ENCODE measurements at regions not wholly inside any gene's neighbourhood (a gene's known extent, or its start where the extent isn't known, plus 50 kb on each side); places are given as distances from the start of the nearest gene placed in this dataset.

- Mint-ChIP-seq H3K4me3 (ENCODE audit: unreplicated experiment) (no peak overlapping the region), H3K27me3 (ENCODE audit: insufficient read depth, unreplicated experiment) (no peaks in the 10 kb centered on the region), H3K36me3 (ENCODE audit: insufficient read depth, unreplicated experiment) (peaks cover 4% of the 10 kb centered on the region), H3K4me1 (ENCODE audit: insufficient read depth, unreplicated experiment) (peaks cover 62% of the 10 kb centered on the region), H3K27ac (ENCODE audit: low read depth, unreplicated experiment) (peak overlapping the region; percentile 89), H3K9me3 (ENCODE audit: unreplicated experiment) (no peaks in the 10 kb centered on the region)
- intact Hi-C loops (cut with micrococcal nuclease): loop anchor here (10.0 kb wide), 1 partner anchor 772 kb away; no protein-coding TSS in a partner anchor
- ChIA-PET CTCF (interaction anchor here (0.6 to 6.1 kb wide), 15 partner anchors 11 to 455 kb away, joined by 3 to 32 read pairs (median 4); no protein-coding TSS in a partner anchor), POLR2A (interaction anchor here (0.6 to 16.9 kb wide), 10 partner anchors 9 to 321 kb away, joined by 3 to 555 read pairs (median 4); no protein-coding TSS in a partner anchor)
- no peak for DNase-seq (ENCODE audit: unreplicated experiment)
- no peak for TF ChIP-seq CTCF (IDR thresholded peaks at IDR 0.05; ENCODE audit: unreplicated experiment)
- BruUV-seq (replicated peaks): no TSS peak
Measured at GRCh38 chr20:23146857-23147637, 60.9 kb upstream of the CD93 start.

- TF ChIP-seq CTCF (IDR thresholded peaks at IDR 0.05; ENCODE audit: unreplicated experiment): no peak
- BruUV-seq (replicated peaks): no TSS peak
- ChIA-PET CTCF (interaction anchor here (0.8 to 6.3 kb wide), 16 partner anchors 12 to 811 kb away, joined by 3 to 66 read pairs (median 4); no protein-coding TSS in a partner anchor), POLR2A (interaction anchor here (0.8 to 16.9 kb wide), 12 partner anchors 9 to 204 kb away, joined by 3 to 555 read pairs (median 4); no protein-coding TSS in a partner anchor)
- no peaks in the 10 kb centered on the region for H3K27me3 Mint-ChIP-seq (ENCODE audit: insufficient read depth, unreplicated experiment)
- no peak for DNase-seq (ENCODE audit: unreplicated experiment)
- peak overlapping the region; percentile 31 for H3K27ac Mint-ChIP-seq (ENCODE audit: low read depth, unreplicated experiment)
- no peaks in the 10 kb centered on the region for H3K9me3 Mint-ChIP-seq (ENCODE audit: unreplicated experiment)
- H3K4me1 Mint-ChIP-seq (ENCODE audit: insufficient read depth, unreplicated experiment): peaks cover 69% of the 10 kb centered on the region
- intact Hi-C loops (cut with micrococcal nuclease): loop anchor here (10.0 kb wide), 1 partner anchor 771 kb away; no protein-coding TSS in a partner anchor
- H3K4me3 Mint-ChIP-seq (ENCODE audit: unreplicated experiment): no peak overlapping the region
- peaks cover 4% of the 10 kb centered on the region for H3K36me3 Mint-ChIP-seq (ENCODE audit: insufficient read depth, unreplicated experiment)
Measured at GRCh38 chr20:23146181-23146580, 60.1 kb upstream of the CD93 start.

DNA sequence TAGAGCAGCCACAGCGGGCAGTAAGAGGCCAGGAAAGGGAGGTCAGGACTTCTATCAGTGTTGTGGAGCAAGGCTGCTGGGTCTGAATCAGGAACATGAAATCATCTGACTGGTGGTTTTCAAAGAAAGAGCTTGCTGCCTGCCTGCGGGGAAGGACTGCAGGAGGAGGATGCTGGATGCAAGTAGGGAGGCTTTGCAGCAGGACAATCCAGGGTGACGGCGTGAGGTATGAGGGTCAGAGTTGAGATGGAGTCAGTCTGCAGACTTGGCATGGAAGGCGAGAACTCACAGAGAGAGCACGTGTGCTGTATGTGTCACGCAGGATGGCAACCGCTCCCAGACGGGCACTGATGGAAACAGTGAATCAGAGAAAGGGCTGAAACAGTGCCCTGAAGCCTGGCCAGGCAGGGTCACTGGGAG is 59.2 kb upstream of the CD93 start:
- intact Hi-C loops (cut with micrococcal nuclease): loop anchor here (10.0 kb wide), 1 partner anchor 770 kb away; no protein-coding TSS in a partner anchor
- DNase-seq (ENCODE audit: unreplicated experiment): peak; percentile 89
- Mint-ChIP-seq H3K4me3 (ENCODE audit: unreplicated experiment) (no peak overlapping the region), H3K36me3 (ENCODE audit: insufficient read depth, unreplicated experiment) (peaks cover 4% of the 10 kb centered on the region), H3K27ac (ENCODE audit: low read depth, unreplicated experiment) (peak overlapping the region; percentile 20), H3K27me3 (ENCODE audit: insufficient read depth, unreplicated experiment) (no peaks in the 10 kb centered on the region), H3K4me1 (ENCODE audit: insufficient read depth, unreplicated experiment) (peaks cover 69% of the 10 kb centered on the region), H3K9me3 (ENCODE audit: unreplicated experiment) (no peaks in the 10 kb centered on the region)
- TF ChIP-seq CTCF (IDR thresholded peaks at IDR 0.05; ENCODE audit: unreplicated experiment): no peak
- ChIA-PET POLR2A (interaction anchor here (0.6 to 16.9 kb wide), 13 partner anchors 8 to 370 kb away, joined by 3 to 555 read pairs (median 5); partner anchors contain the start of gene NXT1), CTCF (interaction anchor here (0.5 to 6.3 kb wide), 12 partner anchors 8 to 810 kb away, joined by 3 to 66 read pairs (median 4); no protein-coding TSS in a partner anchor)
- BruUV-seq (replicated peaks): no TSS peak

DNA sequence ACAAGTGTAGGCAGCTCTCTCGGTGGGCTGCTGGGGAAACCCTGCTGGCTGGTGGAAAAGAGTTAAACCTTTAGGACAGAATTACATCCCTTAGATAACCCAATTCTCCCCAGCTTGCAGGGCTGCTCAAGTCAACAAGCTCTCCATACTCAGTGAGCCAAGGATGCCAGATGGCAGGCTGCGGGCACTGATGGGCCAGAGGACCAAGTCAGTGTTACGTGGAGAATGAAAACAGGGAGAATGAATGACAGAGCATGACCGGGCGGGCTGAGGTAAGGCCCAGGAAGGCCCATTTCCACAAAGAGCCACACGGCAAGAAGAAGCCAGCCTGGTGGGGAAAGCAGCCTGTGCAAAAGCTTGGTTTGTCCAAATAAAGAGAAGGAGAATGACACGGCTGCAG is 58.7 kb upstream of the CD93 start:
- intact Hi-C loops (cut with micrococcal nuclease): loop anchor here (10.0 kb wide), 1 partner anchor 770 kb away; no protein-coding TSS in a partner anchor
- POLR2A ChIA-PET: interaction anchor here (0.6 to 16.9 kb wide), 11 partner anchors 8 to 369 kb away, joined by 3 to 555 read pairs (median 5); partner anchors contain the start of gene NXT1

More for the DNA sequence above, 58.7 kb upstream of the CD93 start:
- H3K36me3 Mint-ChIP-seq (ENCODE audit: insufficient read depth, unreplicated experiment): peaks cover 4% of the 10 kb centered on the region
- peak overlapping the region; percentile 20 for H3K27ac Mint-ChIP-seq (ENCODE audit: low read depth, unreplicated experiment)
- H3K27me3 Mint-ChIP-seq (ENCODE audit: insufficient read depth, unreplicated experiment): no peaks in the 10 kb centered on the region
- H3K4me1 Mint-ChIP-seq (ENCODE audit: insufficient read depth, unreplicated experiment): peaks cover 67% of the 10 kb centered on the region
- TF ChIP-seq CTCF (IDR thresholded peaks at IDR 0.05; ENCODE audit: unreplicated experiment): no peak
- CTCF ChIA-PET: interaction anchor here (0.6 to 6.3 kb wide), 11 partner anchors 9 to 453 kb away, joined by 3 to 66 read pairs (median 10); no protein-coding TSS in a partner anchor
- no TSS peak for BruUV-seq (replicated peaks)
- H3K4me3 Mint-ChIP-seq (ENCODE audit: unreplicated experiment): no peak overlapping the region
- no peaks in the 10 kb centered on the region for H3K9me3 Mint-ChIP-seq (ENCODE audit: unreplicated experiment)
- no peak for DNase-seq (ENCODE audit: unreplicated experiment)
